UCSD-AML1 (cell line): ENCODE measurements at regions not wholly inside any gene's neighbourhood (a gene's known extent, or its start where the extent isn't known, plus 50 kb on each side); places are given as distances from the start of the nearest gene placed in this dataset.
"Not testable (repeated sequence)": the region's sequence is repeated elsewhere in the genome, so short reads cannot be mapped to it uniquely, and the experiment has no call there.

Experiments
- DNase-seq: peaks from one replicate; lab custom pipeline; 2025; ENCODE audit not compliant: unreplicated experiment; lab: John Stamatoyannopoulos, UW

DNA sequence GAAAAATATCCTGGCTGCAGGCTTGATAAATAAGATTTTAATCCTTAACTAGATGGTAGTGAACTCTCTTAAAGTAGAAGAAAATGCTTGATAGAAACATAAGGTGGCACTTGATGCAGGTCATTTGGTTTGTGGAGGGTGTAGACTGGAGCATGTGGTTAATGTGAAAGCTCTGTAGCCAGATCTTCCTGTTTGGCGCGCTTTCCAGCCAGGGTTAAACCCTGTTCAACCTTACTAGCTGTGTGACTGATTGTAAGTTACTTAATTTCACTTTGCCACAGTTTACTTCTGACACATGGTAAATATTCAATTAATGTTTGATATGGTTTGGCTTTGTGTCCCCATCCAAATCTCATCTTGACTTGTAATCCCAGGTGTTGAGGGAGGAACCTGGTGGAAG, 394.0 kb downstream of the REEP3 start:
- no peak for DNase-seq

DNA sequence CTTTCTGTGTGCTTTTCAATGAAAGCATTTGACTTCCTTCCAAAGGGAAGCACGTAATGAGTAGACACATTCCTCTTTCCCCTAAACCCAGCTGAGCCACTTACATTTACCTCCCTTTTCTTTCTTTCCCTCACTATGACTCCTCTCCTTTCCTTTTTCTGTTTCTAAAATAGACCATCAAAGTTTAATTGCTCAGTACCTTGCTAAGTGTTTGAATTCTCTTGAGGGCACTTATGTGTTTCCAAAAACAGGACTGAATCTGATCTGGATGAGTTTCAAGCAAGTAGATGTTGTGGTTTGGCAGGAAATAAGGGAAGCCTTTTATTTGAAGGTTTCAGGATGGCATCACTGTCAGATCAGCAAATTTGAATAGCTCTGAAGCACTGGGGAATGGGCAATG, 396.2 kb downstream of the REEP3 start:
- DNase-seq = no peak

DNA sequence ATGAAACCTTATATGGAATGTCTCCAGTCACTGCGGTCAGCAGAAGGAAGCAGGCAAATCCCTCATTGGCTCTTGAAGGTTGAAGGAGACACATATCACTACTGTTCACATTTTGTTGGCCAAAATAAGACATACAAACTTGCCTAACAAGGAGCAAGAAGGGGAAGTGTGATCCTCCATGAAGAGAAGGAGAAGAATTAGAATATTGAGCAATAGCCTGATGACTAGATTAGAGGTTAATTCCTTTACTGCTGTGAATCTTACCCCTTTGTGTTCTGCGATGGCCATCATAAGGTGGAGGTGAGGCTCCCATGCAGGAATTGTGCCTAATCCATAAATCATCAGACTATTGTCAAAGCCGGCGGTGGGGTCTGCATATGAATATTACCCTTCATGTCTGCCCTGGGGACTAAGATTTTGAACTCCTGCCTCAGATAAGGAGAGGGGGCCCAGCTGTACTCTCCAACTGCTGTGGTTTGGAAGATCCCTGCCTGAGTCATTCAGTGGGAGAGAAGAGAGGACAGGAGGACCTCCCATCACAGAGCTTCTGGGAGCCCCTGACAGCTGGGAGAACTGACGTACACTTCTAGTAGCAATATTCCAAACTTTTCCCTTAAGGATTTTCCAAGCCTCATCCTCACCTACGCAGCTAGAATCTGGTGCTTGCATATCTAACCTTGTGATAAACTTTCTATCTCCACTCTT, 398.5 kb downstream of the REEP3 start:
- no peak for DNase-seq

DNA sequence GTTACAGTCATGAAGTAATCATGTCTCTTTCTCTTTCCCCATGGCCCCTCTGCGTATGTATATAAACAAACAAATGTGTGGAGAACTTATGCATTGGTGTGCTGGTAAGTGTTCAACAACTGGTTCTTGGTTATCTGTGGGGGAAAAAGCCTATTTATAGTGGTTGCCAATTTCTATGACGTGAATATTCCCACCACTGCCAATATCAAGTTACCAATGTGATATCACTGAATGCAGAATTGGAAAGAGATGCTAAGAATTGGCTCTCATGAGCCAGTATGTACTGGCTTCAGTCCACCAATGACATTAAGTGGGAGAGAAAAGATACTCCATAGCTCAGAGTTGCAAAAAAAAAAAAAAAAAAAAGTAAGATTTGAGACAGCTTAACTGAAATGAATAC, 399.7 kb downstream of the REEP3 start:
- DNase-seq = no peak

DNA sequence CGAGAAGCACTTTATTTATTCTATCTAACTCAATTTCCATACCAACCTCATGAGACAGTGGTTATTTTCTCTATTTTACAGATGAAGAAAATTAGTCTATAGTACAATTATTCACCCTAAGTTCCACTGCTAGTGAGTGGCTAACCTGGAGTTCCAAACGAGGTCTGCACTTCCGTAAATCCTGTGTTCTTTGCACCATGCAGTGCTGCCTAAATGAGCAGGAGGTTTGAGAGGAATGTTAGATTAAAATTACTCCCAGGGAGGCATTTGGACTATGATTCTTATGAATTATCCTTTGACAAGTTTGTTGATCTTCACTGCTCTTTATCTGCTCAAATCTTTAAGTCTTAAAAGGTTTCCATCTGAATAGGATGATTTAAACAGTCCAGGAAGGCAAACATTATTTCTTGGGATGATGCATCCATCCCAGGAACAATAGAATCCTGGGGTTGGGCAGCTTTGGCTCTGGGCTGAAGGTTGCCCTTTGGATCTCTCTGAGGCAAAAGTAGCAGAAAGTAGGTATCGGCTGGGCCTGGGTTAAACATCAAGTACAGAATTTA, 400.8 kb downstream of the REEP3 start:
- DNase-seq = no peak

DNA sequence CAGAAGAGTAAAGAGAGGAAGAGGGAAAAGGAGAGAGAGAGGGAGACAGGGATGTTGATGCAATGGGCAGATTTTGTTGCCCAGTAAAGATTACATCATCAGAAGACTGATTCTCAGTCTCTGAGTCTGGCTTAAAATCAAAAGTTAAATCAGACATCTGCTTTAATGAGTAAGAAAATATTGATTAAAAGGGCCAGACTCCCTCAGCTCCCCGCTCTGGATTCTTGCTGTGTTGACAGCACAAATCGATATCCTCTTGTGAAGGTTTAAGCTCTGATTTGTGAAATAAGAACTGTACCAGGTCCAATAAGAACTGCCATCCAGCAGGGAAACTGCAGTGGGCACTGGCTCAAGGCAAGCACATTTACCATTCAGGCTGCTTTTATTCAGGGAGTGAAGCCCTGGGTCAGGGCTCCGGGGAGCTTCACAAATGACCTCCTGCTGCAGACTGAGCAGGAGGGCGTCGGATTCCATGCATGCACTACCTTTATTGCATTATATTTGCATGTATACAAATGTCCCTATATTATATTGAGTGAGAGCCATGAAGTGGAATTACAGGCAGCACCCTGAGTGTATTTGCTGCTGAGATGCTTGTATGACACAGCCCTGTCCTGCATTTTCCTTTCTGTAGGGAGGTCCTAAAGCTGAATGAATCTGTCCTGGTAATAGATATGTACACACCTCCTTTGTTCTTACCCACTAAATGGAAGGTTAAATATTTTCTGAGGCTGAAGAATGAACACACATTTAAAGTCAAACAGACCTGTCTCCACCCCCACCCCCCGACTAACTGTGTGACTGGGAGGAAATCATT, 401.5 kb downstream of the REEP3 start:
- no peak for DNase-seq

DNA sequence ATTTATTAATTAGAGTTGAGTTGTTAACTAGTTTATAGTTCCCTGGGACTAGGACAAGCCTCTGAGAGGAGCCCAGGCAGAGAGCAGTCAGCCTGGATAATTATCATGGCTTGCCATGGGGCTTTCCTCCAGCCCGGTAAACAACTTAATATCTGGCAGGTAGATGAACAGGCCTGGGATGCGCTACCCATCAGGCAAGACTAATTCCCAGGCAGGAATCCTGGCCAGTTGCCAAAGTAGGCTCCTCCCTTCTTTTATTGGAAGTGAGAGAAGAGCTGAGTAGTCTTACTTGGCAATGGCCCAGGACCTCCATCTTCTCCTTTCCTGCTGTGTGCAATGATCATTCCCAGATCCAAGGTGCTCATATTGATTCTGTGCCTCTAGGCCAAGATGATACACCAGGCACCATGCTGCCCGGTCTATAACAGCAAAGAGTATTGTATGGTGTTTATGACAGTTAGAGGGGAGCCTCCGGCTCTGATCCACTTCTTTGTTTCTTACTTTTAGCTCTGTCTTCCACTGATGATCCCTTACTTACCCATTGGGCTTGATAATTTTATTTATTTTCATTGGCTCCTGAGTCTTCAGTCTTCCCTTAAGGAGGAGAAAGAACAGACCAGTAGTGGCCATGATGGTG, 408.7 kb downstream of the REEP3 start:
- no peak for DNase-seq

DNA sequence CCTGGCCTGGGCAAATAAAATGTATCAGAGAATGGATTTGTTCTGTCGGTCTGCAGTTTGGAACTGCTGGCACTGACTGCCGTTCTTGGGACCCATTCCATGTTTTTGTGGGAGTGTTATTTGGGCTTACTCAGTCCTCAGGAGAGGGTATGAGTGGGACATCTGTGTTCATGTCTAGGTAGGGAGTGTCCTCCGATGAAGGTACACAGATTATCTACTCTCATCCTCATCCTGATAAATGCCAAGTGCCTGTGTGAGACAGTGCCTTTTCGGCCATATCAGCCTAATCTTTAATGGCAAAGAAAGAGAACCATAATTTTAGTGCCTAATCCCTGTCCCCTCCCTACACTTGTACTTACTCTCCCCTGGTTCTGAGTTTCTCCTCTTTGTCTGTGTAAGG, 409.4 kb downstream of the REEP3 start:
- no peak for DNase-seq

DNA sequence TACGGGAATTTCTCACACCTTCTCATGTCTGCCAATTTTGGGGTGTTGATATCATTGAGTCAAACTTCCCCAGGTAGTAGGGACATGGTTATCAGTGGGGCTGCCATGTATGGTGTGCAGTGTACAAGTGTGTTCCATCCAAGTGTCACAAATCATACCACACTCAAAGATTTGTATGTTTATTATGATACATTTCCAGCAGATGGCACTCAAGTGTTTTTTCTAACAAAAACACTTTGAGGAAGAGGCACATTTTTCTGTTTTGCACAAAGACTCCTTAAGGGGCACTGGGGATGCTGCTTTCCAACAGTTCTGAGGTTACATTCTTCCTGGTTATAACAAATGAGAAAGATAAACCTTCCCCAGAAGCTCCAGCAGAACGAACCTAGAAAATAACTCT, 414.5 kb downstream of the REEP3 start:
- no peak for DNase-seq

DNA sequence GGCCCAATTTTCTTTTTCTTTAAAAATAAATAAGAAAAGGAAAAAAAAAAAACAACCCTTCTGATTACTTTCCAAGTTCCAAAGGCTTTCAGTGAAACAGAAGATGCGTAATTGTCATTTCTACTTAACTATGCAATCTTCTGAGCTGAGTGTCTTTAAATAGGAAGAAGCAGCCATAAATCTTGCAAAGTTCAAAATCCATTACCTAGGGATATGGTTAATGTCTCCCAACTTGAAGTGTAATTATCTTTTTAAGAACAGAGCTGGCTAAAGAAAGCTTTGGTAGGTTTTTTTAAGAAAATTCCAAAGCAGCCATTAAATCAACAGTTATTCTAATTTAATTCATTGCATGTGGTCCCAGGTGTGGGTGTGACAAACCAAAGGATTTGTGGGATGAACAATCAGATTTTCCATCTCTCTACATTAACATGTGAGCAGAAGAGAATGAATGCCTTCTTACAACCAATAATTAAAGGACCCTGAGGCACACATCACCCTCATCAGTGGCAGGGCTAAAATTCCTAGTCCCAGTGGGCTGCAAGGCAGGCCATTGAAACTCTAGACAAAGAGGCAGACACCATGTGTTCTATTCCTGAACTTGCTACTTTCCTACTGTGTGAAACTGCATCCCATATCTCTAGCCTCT, 419.2 kb downstream of the REEP3 start:
- DNase-seq = no peak

DNA sequence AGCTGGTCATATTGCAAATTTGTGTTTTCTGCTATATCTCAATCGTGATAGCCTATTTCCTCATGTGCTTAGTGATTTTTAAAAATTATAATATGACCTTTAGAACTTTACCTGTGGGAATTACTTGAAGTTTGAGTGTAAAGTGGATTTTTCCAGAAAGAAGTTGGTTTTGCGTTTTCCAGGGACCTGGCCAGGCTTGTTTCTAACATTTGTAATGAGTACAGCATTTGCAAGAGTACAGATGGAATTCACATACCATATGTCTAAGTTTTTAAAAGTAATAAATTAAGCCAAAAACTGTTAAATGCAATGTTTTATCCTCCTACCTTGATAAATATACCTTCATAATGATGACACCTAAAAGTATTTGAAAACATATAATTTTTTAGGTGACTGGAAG, 443.2 kb downstream of the REEP3 start:
- DNase-seq = no peak

DNA sequence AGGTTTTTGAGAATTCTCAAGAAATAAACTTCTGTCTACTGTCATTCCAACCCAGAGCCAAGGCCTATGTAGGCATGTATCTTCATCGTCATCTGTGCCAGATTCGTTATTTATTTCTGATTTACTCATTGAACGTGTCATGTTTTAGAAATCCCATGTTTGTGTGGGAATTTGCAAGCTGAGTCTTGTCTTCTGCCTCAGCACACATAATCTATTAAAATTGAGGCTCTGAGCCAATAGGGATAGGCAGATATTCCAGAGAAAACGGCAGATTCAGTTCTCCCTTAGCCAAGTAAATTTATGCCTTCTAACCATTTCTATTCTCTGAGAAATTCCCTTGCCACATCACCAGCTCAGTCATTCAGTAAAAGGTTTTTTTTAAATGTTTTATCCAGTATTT, 444.6 kb downstream of the REEP3 start:
- DNase-seq = no peak

DNA sequence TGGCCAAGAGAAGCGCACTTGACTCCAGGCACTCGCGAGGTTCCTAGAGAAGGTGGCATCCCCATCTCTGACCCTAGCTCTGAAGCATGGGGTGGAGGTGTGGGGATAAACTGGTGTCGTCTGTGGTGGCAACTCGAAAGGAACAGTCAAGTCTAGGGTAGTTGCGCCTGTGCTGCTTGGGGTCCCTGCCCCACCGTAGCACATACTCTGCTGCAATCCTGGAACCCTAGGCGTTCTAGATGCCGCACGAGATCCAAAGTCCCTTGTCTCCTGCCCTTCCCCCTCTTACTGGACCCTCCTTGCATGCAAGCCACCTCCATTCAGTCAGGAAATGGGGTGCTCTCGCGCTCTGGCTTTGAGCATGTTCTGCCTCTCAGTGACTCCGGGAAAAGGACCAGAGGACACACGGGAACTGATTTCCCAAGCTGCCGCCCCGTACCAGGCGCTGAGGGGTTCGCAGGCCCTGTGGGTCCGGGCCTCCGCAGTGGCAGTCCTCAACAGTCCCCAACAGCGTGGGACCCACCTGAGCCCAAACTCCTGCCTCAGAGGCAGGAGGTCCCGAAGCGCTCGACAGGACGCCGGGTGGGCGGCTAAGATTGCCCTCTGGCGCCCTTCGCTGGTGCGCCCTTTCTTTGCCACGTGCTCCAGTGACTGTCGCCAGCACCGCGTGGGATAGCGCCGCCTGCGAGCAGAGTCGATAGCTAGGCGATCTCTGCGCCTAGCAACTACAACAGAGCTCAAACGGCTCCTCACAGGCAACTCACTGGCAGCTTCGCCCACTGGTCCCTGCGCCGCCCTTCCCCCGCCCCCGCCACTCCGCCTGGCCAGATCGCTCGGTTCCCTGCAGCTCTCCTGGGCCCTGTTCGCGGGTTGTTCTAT, 452.0 kb downstream of the REEP3 start:
- no peak for DNase-seq

DNA sequence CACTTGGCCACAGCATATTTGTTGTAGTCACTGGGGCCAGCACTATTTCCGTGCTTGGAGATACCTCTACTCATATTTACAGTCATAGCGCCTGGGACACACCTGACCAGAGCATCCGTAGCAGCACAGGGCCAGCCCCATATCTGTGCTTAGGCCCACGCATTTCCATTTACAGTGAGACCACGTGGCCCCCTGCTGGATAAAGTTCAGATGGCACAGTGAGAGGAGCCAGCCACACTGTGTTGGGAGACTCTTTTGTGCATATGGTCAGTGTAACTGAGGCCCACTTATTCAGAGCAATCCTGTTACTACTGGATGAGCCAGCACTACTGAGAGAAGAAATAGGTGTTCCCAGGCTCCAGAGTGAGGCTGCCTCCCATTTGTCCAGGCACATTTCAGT, 455.3 kb downstream of the REEP3 start:
- peak; percentile 40 for DNase-seq

DNA sequence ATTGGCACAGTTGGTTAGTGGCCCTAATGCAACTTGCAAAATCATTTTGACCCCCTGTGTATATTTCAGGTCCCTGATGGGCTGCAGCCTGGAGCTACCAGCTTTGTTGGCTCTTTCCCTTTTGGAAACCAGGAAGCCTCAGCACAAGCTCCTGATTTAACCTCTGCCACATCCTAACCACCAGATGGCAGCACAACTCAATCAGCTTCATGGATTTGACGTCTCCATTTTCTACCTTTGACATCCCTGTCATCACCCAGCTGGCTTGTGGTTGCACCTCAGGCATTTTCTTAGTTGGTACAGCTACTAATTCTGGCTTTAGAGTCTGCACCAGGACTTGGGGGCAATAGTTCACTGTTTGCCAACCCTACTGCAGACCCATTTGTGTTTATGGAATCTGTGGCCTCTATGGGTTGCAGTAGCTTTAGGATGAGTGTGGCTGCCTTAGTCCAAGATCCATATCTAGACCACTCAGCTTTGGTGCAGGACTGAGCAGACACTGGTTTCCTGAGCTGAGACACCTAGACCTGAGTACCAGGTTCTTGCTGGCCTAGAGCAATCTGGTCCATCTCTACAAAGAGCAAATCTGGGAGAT, 456.2 kb downstream of the REEP3 start:
- DNase-seq = peak; percentile 15

DNA sequence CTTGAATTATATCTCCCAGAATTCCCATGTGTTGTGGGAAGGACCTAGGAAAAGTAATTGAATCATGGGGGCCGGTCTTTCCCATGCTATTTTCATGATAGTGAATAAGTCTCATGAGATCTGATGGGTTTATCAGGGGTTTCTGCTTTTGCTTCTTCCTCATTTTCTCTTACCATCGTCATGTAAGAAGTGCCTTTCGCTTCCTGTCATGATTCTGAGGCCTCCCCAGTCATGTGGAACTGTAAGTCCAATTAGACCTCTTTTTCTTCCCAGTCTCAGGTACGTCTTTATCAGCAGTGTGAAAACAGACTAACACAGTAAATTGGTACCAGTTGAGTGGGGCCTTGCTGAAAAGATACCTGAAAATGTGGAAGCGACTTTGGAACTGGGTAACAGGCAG, 459.7 kb downstream of the REEP3 start:
- not testable (repeated sequence) for DNase-seq

DNA sequence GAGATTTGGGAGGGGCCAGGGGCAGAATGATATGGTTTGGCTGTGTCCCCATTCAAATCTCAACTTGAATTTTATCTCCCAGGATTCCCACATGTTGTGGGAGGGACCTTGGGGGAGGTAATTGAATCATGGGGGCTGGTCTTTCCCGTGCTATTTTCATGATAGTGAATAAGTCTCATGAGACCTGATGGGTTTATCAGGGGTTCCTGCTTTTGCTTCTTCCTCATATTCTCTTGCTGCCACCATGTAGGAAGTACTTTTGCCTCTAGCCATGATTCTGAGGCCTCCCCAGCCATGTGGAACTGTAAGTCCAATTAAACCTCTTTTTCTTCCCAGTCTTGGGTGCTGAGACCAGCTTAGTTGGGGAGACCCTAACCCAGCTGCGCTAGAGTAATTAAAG, 462.9 kb downstream of the REEP3 start:
- DNase-seq = not testable (repeated sequence)

DNA sequence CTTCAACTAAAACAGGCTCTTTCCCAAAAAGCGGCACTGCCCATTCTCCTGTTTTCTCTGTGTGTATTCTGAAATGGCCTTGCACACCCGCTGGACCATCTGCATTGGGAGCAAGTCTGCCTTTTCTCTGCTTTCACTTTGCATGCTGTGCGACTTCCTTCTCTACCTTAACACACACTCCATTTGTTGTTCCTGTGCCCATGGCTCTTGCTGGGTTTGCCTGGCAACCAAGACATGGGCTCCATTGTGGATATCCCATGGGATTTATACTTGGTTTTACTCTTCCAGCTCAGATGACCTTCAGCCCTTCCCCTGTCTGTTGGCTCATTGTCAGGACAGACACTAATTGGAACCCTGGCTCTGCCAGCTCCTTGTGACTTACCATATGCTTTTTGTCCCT, 465.3 kb downstream of the REEP3 start:
- DNase-seq = no peak

DNA sequence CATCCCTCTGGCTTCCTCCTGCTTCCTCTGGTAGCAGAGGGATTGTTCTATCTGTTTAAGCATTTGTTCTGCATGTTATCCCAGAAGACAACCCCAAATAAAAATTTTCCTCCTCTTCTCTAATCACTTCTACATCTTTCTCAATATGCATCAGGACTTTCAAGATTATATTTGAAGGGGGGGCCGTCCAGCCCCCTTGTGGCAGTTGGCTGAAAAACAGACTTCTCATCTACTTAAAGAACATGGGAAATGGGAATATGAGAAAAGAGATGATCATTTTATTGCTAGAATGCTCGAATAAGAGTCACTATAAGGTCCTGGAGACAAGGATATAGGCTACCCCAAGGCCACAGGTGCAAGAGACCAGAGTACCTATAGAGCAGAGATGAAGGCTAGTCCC, 466.0 kb downstream of the REEP3 start:
- no peak for DNase-seq

DNA sequence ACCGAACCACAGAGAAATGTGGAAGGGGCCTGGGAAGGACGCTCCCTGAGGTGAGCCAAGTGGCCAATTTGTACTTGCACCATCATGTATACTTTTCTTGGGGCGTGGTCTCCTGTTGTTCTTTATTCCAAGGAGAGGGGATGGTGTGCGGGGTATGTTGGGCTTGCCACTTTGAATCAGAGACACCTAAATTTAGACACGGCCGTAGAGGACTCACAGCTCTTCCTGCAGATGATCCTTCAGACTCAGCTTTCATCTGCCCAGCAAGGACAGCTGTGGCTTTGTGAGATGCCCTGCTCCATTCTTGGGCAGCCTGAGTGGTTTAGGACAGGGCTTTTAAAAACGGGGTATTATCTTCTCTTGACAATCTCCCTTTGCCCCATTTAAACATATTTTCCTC, 473.2 kb downstream of the REEP3 start:
- no peak for DNase-seq
